Lower leg skin (tissue), 4 donors: ENCODE measurements at regions not wholly inside any gene's neighbourhood (a gene's known extent, or its start where the extent isn't known, plus 50 kb on each side); places are given as distances from the start of the nearest gene placed in this dataset.

Experiments
- DNase-seq, 2 donors: peaks; one replicate each; pipeline ENCODE4 v3.0.0-alpha.2; 2019; ENCODE audit warnings: low spot score in 2 of 2
- H3K4me3 ChIP-seq: fragments of 200-600 bp; sonication (generic); 2 replicates; pipeline ENCODE4 v1.5.1; 2017; ENCODE audit warnings: mild to moderate bottlenecking, low read depth; ENCODE audit not compliant: poor library complexity, severe bottlenecking
- POLR2A ChIP-seq, 2 donors: fragments of 450-650 bp; IDR thresholded peaks; one replicate each; pipeline ENCODE4 v1.6.1; 2016 to 2017; ENCODE audit warnings: antibody characterized with exemption in 2 of 2, mild to moderate bottlenecking in 1 of 2, moderate library complexity in 1 of 2
- WGBS, 2 donors: methylation state at CpG; one replicate each; pipeline ENCODE4 v1.1.5; 2018; 5-methylcytosine and 5-hydroxymethylcytosine counted together
- intact Hi-C: fragments of 100-400 bp; cut with DNase I; formaldehyde crosslinking; loops from one replicate; pipeline ENCODE4 v1.15.0; 2023; ENCODE audit warnings: low total_unique reads
- TF ChIP-seq, protein P1 (sequence below), 3 donors: fragments of 450-650 bp; IDR thresholded peaks; one replicate each; pipeline ENCODE4 v1.5.1; 2016; ENCODE audit warnings: antibody characterized with exemption in 3 of 3, mild to moderate bottlenecking in 3 of 3, moderate library complexity in 2 of 3

DNA sequence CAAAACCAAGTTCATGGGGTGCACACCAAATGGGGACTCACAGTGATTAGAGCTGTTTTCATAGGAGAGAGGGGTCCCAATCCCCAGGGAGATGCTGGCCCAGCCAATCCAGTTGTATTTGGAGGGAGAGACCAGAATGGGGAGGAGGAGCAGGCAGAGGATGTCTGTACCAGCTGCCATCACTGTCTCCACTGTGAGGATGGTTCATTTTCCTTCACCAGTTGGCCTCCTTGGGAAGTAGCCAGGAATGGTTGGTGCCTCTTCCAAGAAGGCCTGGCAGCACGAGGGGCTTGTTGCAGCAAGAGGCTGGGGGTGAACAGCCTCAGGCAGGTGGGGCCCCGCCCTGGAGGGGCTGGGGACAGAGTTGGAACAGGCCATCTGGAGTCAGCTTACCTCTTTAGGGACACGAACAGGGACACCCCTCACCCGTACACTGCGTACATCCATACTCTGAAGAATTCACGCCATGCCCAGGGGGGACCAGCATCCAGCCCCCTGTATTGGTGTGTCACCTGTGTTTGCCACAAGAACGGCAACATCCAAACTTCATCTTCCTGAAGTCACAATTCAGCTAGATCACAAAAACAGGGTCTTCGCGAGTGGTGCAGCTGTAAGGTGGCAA is 161.7 kb upstream of the ZNF236 start:
- TF ChIP-seq, protein P1, sequence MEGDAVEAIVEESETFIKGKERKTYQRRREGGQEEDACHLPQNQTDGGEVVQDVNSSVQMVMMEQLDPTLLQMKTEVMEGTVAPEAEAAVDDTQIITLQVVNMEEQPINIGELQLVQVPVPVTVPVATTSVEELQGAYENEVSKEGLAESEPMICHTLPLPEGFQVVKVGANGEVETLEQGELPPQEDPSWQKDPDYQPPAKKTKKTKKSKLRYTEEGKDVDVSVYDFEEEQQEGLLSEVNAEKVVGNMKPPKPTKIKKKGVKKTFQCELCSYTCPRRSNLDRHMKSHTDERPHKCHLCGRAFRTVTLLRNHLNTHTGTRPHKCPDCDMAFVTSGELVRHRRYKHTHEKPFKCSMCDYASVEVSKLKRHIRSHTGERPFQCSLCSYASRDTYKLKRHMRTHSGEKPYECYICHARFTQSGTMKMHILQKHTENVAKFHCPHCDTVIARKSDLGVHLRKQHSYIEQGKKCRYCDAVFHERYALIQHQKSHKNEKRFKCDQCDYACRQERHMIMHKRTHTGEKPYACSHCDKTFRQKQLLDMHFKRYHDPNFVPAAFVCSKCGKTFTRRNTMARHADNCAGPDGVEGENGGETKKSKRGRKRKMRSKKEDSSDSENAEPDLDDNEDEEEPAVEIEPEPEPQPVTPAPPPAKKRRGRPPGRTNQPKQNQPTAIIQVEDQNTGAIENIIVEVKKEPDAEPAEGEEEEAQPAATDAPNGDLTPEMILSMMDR (IDR thresholded peaks at IDR 0.05), result no peak
- TF ChIP-seq POLR2A (IDR thresholded peaks at IDR 0.05), result no peak
- no peak overlapping the region for H3K4me3 ChIP-seq
- DNase-seq, result no peak
- intact Hi-C loops, result no loop called here
- WGBS, 2 donors, result 77 to 83% methylated on average over 9 of the region's 9 CpGs

DNA sequence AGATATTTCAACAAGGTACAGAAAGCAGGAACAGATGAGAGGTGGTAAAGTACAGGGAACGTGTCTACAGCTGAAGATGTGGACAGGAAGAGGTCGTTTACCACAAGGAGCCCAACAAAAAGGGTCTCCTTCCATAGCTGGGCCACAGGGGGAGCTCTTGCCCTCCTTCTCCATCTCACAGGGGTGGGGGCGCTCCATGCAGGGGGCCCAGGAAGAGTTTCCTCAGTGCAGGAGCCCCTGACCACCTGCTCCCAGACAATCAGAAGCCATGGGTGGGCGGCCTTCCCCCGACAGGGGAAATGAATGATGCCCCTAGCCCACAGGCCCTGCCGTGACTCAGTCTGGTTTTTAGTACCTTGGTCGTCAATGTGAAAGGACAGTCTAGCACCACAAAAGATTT is 163.6 kb upstream of the ZNF516 start:
- no peak overlapping the region for H3K4me3 ChIP-seq
- no peak for DNase-seq
- intact Hi-C loops, result no loop called here
- 49 to 51% methylated on average over 7 of the region's 7 CpGs for WGBS, 2 donors
- no peak for TF ChIP-seq POLR2A (IDR thresholded peaks at IDR 0.05)

DNA sequence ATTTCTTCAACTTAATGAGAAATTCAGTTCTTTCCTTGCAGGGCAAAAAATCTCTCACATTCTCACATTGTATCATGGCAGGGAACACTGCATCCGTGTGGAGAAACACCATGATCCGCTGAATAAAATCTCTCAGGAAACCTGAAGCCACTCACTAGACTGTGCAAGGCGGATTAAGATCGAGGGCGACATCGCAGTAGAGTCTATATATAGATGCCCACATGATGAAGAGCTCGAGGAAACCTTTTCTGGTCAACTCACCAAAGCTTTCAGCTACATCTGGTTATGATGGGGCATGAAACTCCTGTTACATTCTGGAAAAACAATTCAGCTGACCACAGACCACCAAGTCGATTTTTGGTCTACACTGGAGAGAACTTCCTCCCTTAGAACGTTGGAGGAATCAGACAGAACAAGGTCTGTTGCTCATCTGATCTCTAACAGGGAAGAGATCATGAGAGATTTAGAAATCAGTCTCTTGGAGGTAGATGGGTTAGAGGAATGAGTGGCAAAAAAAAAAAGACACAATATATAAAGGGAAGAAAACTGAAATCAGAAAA is 162.9 kb upstream of the ZNF516 start:
- WGBS, 2 donors, result 61 to 74% methylated on average over 9 of the region's 9 CpGs
- no peak overlapping the region for H3K4me3 ChIP-seq
- no peak for DNase-seq
- TF ChIP-seq, protein P1 (IDR thresholded peaks at IDR 0.05), result no peak
- TF ChIP-seq POLR2A (IDR thresholded peaks at IDR 0.05), result no peak
- intact Hi-C loops, result no loop called here

GRCh38 chr18:76656925-76657827 is 162.1 kb upstream of the ZNF516 start:
- intact Hi-C loops, result no loop called here
- TF ChIP-seq, protein P1 (IDR thresholded peaks at IDR 0.05), result no peak
- TF ChIP-seq POLR2A (IDR thresholded peaks at IDR 0.05), result no peak
- WGBS, 2 donors, result 35% methylated on average over 8 of the region's 8 CpGs
- no peak for DNase-seq
- no peak overlapping the region for H3K4me3 ChIP-seq

DNA sequence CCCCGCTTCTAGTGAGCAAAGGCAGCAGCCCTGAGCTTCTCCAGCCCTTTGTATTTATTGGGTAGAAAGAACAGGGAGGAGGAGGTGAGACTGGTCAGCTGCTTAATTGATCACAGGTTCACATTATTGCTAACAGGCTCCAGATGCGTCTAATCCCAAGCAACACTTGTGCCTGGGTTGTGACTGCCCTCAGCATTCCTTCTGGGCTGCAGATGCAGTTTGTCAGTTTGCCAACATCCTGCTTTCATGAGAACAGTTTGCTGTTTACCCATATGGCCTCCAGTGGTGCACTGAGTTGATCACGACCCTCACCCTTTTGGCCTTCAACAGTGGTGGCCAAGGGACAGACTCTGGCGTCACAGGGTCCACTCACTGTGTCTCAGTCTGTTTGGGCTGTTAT is 159.5 kb upstream of the ZNF516 start:
- TF ChIP-seq, protein P1 (IDR thresholded peaks at IDR 0.05), result no peak
- TF ChIP-seq POLR2A (IDR thresholded peaks at IDR 0.05), result no peak
- H3K4me3 ChIP-seq, result no peak overlapping the region
- no peak for DNase-seq
- 47 to 61% methylated on average over 4 of the region's 4 CpGs for WGBS, 2 donors
- intact Hi-C loops, result no loop called here

GRCh38 chr18:76647322-76647721 is 152.3 kb upstream of the ZNF516 start:
- no peak overlapping the region for H3K4me3 ChIP-seq
- 65 to 70% methylated on average over 8 to 11 of the region's 11 CpGs for WGBS, 2 donors
- intact Hi-C loops, result no loop called here
- DNase-seq, result no peak
- TF ChIP-seq POLR2A (IDR thresholded peaks at IDR 0.05), result no peak
- TF ChIP-seq, protein P1 (IDR thresholded peaks at IDR 0.05), result no peak
